HG03196 (cell line): ENCODE measurements at regions not wholly inside any gene's neighbourhood (a gene's known extent, or its start where the extent isn't known, plus 50 kb on each side); places are given as distances from the start of the nearest gene placed in this dataset.
"Not testable (repeated sequence)": the region's sequence is repeated elsewhere in the genome, so short reads cannot be mapped to it uniquely, and the experiment has no call there.

Experiments
- ATAC-seq: cut with Tn5 transposase; IDR thresholded peaks from one replicate; pipeline ENCODE4 v1.9.1; 2021; ENCODE audit not compliant: unreplicated experiment

- ATAC-seq = no peak
Measured at GRCh38 chr10:25707976-25708671, 225.9 kb upstream of the MYO3A start.

GRCh38 chr10:25713894-25714240 is 220.2 kb upstream of the MYO3A start:
- no peak for ATAC-seq

GRCh38 chr10:25724241-25724640 is 209.8 kb upstream of the MYO3A start:
- no peak for ATAC-seq

- ATAC-seq = no peak
Measured at GRCh38 chr10:25725917-25726716, 207.9 kb upstream of the MYO3A start.

- ATAC-seq = no peak
Measured at GRCh38 chr10:25738776-25739175, 195.3 kb upstream of the MYO3A start.

GRCh38 chr10:25743832-25744231 is 190.2 kb upstream of the MYO3A start:
- no peak for ATAC-seq

- no peak for ATAC-seq
Measured at GRCh38 chr10:25744574-25744973, 189.5 kb upstream of the MYO3A start.

GRCh38 chr10:25745976-25746375 is 188.1 kb upstream of the MYO3A start:
- ATAC-seq = no peak

GRCh38 chr10:25747084-25747483 is 186.9 kb upstream of the MYO3A start:
- ATAC-seq = no peak

- ATAC-seq = no peak
Measured at GRCh38 chr10:25748509-25748908, 185.5 kb upstream of the MYO3A start.

- ATAC-seq = no peak
Measured at GRCh38 chr10:25753776-25754175, 180.3 kb upstream of the MYO3A start.

- ATAC-seq = not testable (repeated sequence)
Measured at GRCh38 chr10:25755874-25756273, 178.2 kb upstream of the MYO3A start.

- no peak for ATAC-seq
Measured at GRCh38 chr10:25756784-25757183, 177.2 kb upstream of the MYO3A start.

- ATAC-seq = no peak
Measured at GRCh38 chr10:25758041-25758457, 176.0 kb upstream of the MYO3A start.

- no peak for ATAC-seq
Measured at GRCh38 chr10:25758511-25758910, 175.5 kb upstream of the MYO3A start.

- ATAC-seq = no peak
Measured at GRCh38 chr10:25761937-25762336, 172.1 kb upstream of the MYO3A start.

GRCh38 chr10:25766213-25766612 is 167.8 kb upstream of the MYO3A start:
- ATAC-seq = no peak

- ATAC-seq = no peak
Measured at GRCh38 chr10:25766687-25767221, 167.3 kb upstream of the MYO3A start.

GRCh38 chr10:25768167-25768566 is 165.9 kb upstream of the MYO3A start:
- no peak for ATAC-seq

GRCh38 chr10:25778646-25779045 is 155.4 kb upstream of the MYO3A start:
- ATAC-seq = no peak

GRCh38 chr10:25786161-25786560 is 147.9 kb upstream of the MYO3A start:
- ATAC-seq = no peak

GRCh38 chr10:25786899-25787298 is 147.1 kb upstream of the MYO3A start:
- ATAC-seq = no peak
